ENCODE measurements at regions not wholly inside any gene's neighbourhood (a gene's known extent, or its start where the extent isn't known, plus 50 kb on each side); places are given as distances from the start of the nearest gene placed in this dataset.

DNA sequence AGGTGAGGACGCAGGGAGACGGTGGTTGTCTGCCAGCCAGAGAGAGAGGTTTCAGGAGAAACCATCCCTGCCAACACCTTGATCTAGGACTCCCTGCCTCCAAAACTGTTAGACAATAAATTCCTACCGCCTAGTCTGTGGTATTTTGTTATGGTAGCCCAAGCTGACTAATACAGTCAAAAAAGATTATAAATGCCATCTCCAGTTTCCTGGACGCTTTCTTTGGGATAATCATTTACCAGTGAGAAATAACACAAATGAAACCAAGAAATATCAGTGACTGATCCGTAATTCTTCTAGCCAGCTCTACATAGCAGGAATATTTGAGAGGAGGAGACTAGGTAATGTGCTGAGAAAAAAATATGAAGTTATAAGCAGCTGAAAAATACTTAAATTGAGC, 707.8 kb upstream of the LMCD1 start:
- Histone ChIP-seq H3K27ac (ENCODE audit: low read depth, low read length) (no peak overlapping the region), H3K9me3 (ENCODE audit: control insufficient read depth in 5 of 5, low read length in 5 of 5) (no peaks in the 10 kb centered on the region), H3K4me1 (ENCODE audit: control insufficient read depth in 5 of 5, insufficient read depth in 5 of 5, low read length in 5 of 5) (no peaks in the 10 kb centered on the region), H3K27me3 (ENCODE audit: control insufficient read depth in 5 of 5, insufficient read depth in 4 of 5, low read length in 5 of 5) (peaks cover 0 to 3% (median 0%) of the 10 kb centered on the region in 5 donors), H3K9ac (ENCODE audit: low read length in 5 of 5) (no peak overlapping the region), H3K36me3 (ENCODE audit: control insufficient read depth in 5 of 5, insufficient read depth in 5 of 5, low read length in 5 of 5) (no peaks in the 10 kb centered on the region), H3K4me3 (ENCODE audit: low read depth in 1 of 5, low read length in 5 of 5) (no peak overlapping the region)

DNA sequence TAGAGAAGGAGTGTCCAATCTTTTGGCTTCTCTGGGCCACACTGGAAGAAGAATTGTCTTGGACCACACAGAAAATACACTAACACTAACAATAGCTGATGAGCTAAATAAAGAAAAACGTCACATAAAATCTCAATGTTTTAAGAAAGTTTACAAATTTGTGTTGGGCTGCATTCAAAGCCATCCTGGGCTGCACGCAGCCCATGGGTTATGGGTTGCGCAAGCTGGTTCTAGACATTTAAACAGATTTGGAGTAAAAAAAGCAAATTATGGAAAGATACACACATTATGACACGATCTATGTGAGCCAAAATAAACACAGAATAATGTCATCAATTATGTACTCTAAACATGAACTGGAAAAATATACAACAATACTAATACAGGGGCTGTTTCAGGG, 703.3 kb upstream of the LMCD1 start:
- Histone ChIP-seq H3K36me3 (ENCODE audit: control insufficient read depth in 5 of 5, insufficient read depth in 5 of 5, low read length in 5 of 5) (no peaks in the 10 kb centered on the region), H3K9ac (ENCODE audit: low read length in 5 of 5) (no peak overlapping the region), H3K4me1 (ENCODE audit: control insufficient read depth in 5 of 5, insufficient read depth in 5 of 5, low read length in 5 of 5) (no peaks in the 10 kb centered on the region), H3K27ac (ENCODE audit: low read depth, low read length) (no peak overlapping the region), H3K9me3 (ENCODE audit: control insufficient read depth in 5 of 5, low read length in 5 of 5) (no peaks in the 10 kb centered on the region), H3K27me3 (ENCODE audit: control insufficient read depth in 5 of 5, insufficient read depth in 4 of 5, low read length in 5 of 5) (peaks cover 0 to 3% (median 0%) of the 10 kb centered on the region in 5 donors), H3K4me3 (ENCODE audit: low read depth in 1 of 5, low read length in 5 of 5) (no peak overlapping the region)

DNA sequence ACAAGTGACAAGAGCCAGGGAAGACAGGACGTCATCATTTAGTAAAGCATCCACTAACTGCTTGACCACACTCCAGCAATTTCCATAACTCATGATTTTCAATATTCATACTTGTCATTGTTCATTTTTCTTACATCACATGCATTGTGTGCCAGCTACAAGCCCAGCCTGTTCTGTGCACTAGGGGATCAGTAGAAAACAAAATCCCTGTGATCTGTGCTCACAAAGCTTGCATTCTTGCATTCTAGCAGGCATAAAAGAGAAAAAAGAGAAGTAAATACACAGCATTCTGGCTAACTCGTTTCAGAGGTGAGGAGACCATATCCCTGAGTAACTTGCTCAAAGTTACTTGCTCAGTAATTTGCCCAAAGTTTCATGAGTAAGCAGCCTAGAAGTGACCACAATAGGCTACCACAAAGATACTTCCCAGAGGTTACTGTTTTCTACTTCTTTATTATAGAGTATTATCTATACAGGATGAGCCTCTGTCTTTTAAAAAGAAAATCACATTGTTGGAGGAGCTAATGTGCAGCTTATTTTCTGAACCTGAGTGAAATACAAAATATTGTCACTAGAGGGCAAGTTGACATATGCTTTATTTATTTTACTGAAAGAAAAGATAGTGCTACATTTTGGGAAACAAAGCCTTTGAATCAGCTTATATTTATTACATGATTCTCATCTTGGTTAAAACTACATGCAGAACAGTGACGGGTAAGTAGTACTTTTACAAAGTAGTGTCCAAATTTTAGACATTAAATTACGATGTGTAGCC, 701.4 kb upstream of the LMCD1 start:
- H3K27ac ChIP-seq (ENCODE audit: low read depth, low read length), result no peak overlapping the region
- no peaks in the 10 kb centered on the region for H3K36me3 ChIP-seq (ENCODE audit: control insufficient read depth in 5 of 5, insufficient read depth in 5 of 5, low read length in 5 of 5)
- no peaks in the 10 kb centered on the region for H3K4me1 ChIP-seq (ENCODE audit: control insufficient read depth in 5 of 5, insufficient read depth in 5 of 5, low read length in 5 of 5)
- H3K4me3 ChIP-seq (ENCODE audit: low read depth in 1 of 5, low read length in 5 of 5), result no peak overlapping the region
- H3K9me3 ChIP-seq (ENCODE audit: control insufficient read depth in 5 of 5, low read length in 5 of 5), result no peaks in the 10 kb centered on the region
- H3K27me3 ChIP-seq (ENCODE audit: control insufficient read depth in 5 of 5, insufficient read depth in 4 of 5, low read length in 5 of 5), result peaks cover 0 to 3% (median 0%) of the 10 kb centered on the region in 5 donors
- H3K9ac ChIP-seq (ENCODE audit: low read length in 5 of 5), result no peak overlapping the region

DNA sequence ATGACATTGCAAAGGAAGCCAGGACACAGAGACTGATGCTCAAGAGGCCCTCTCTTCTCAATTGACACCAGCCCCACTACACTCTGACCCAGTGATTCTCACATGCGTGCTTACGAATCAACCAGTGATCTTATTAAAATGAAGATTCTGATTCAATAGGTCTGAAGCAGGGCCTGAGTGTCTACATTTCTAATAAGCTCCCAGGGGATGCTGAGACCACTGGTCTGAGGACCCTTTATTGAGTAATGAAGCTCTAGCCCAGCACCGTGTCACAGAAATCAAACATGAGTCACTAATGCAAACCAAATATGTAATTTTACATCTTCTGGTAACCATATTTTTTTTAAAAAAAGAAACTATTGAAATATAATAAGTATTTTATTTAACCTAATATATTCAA, 689.1 kb upstream of the LMCD1 start:
- Histone ChIP-seq H3K27ac (ENCODE audit: low read depth, low read length) (no peak overlapping the region), H3K27me3 (ENCODE audit: control insufficient read depth in 5 of 5, insufficient read depth in 4 of 5, low read length in 5 of 5) (no peaks in the 10 kb centered on the region), H3K4me1 (ENCODE audit: control insufficient read depth in 5 of 5, insufficient read depth in 5 of 5, low read length in 5 of 5) (no peaks in the 10 kb centered on the region), H3K9me3 (ENCODE audit: control insufficient read depth in 5 of 5, low read length in 5 of 5) (no peaks in the 10 kb centered on the region), H3K4me3 (ENCODE audit: low read depth in 1 of 5, low read length in 5 of 5) (no peak overlapping the region), H3K36me3 (ENCODE audit: control insufficient read depth in 5 of 5, insufficient read depth in 5 of 5, low read length in 5 of 5) (no peaks in the 10 kb centered on the region), H3K9ac (ENCODE audit: low read length in 5 of 5) (no peak overlapping the region)

DNA sequence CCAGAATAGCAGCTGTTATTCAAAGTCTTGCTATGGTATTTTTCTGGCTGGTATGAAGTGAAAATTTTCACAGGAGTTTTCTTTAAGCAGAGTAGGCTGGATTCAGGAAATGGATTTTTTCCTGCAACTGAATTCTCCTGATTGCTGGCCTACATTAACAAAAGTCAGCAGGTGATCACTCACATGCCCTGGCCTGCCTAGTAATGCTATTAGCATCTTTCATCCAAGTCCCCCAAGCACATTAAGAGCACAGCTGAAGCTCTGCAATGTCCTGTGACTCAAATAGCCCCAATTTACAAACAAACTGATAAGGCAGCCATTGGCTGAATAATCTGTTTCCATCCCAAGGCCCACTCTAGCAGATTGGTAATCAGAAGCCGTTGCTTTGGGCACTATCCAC, 688.3 kb upstream of the LMCD1 start:
- H3K27me3 ChIP-seq (ENCODE audit: control insufficient read depth in 5 of 5, insufficient read depth in 4 of 5, low read length in 5 of 5), result no peaks in the 10 kb centered on the region
- H3K9me3 ChIP-seq (ENCODE audit: control insufficient read depth in 5 of 5, low read length in 5 of 5), result no peaks in the 10 kb centered on the region
- H3K9ac ChIP-seq (ENCODE audit: low read length in 5 of 5), result no peak overlapping the region

DNA sequence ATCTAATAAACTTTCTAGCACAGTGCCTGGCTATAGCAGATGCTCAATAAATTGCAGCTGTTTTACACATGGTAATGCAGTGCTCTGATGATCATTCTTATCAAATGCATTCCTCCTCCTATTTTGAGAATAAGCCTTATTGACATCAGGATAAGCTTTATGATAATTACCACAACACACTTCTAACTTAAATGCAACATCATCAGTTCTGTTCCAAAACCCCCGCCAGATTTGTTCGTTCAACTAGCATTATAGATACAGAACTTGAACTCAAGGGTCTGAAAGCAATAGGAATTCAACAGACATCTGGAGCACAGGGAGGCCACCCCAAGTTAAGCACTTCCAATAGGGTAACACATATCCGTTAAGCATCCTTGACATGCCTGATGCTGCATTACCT, 684.4 kb upstream of the LMCD1 start:
- H3K36me3 ChIP-seq (ENCODE audit: control insufficient read depth in 5 of 5, insufficient read depth in 5 of 5, low read length in 5 of 5), result no peaks in the 10 kb centered on the region
- no peak overlapping the region for H3K27ac ChIP-seq (ENCODE audit: low read depth, low read length)
- H3K4me3 ChIP-seq (ENCODE audit: low read depth in 1 of 5, low read length in 5 of 5), result no peak overlapping the region
- H3K9me3 ChIP-seq (ENCODE audit: control insufficient read depth in 5 of 5, low read length in 5 of 5), result peaks cover 0 to 6% (median 2%) of the 10 kb centered on the region in 5 donors
- H3K9ac ChIP-seq (ENCODE audit: low read length in 5 of 5), result no peak overlapping the region
- no peaks in the 10 kb centered on the region for H3K27me3 ChIP-seq (ENCODE audit: control insufficient read depth in 5 of 5, insufficient read depth in 4 of 5, low read length in 5 of 5)
- H3K4me1 ChIP-seq (ENCODE audit: control insufficient read depth in 5 of 5, insufficient read depth in 5 of 5, low read length in 5 of 5), result no peaks in the 10 kb centered on the region

More for the DNA sequence above, 688.3 kb upstream of the LMCD1 start:
- no peaks in the 10 kb centered on the region for H3K36me3 ChIP-seq (ENCODE audit: control insufficient read depth in 5 of 5, insufficient read depth in 5 of 5, low read length in 5 of 5)
- H3K4me1 ChIP-seq (ENCODE audit: control insufficient read depth in 5 of 5, insufficient read depth in 5 of 5, low read length in 5 of 5), result no peaks in the 10 kb centered on the region
- no peak overlapping the region for H3K27ac ChIP-seq (ENCODE audit: low read depth, low read length)
- H3K4me3 ChIP-seq (ENCODE audit: low read depth in 1 of 5, low read length in 5 of 5), result no peak overlapping the region

DNA sequence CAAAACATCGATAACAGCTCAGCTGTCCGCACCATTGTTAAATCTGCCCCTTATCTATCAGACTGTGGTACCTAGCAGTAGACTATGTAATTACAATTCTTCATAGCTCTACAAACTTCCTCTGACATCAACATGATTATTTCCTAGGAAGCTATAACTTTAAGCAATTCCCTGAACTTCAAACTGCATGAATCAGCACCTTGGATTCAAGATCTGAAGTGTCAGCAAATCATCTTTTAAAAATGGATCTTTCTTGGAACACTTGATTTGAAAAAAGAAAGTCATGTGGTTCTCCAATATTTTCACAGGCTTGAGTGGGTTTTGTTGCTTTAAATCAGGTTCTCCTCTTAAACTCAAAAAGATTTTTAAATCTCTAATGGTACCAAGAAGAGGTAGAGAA, 680.7 kb upstream of the LMCD1 start:
- no peak overlapping the region for H3K9ac ChIP-seq (ENCODE audit: low read length in 5 of 5)
- H3K36me3 ChIP-seq (ENCODE audit: control insufficient read depth in 5 of 5, insufficient read depth in 5 of 5, low read length in 5 of 5), result no peaks in the 10 kb centered on the region
- H3K27ac ChIP-seq (ENCODE audit: low read depth, low read length), result no peak overlapping the region
- peaks cover 10 to 25% (median 17%) of the 10 kb centered on the region in 5 donors for H3K9me3 ChIP-seq (ENCODE audit: control insufficient read depth in 5 of 5, low read length in 5 of 5)
- H3K4me3 ChIP-seq (ENCODE audit: low read depth in 1 of 5, low read length in 5 of 5), result no peak overlapping the region
- H3K27me3 ChIP-seq (ENCODE audit: control insufficient read depth in 5 of 5, insufficient read depth in 4 of 5, low read length in 5 of 5), result no peaks in the 10 kb centered on the region
- H3K4me1 ChIP-seq (ENCODE audit: control insufficient read depth in 5 of 5, insufficient read depth in 5 of 5, low read length in 5 of 5), result no peaks in the 10 kb centered on the region

DNA sequence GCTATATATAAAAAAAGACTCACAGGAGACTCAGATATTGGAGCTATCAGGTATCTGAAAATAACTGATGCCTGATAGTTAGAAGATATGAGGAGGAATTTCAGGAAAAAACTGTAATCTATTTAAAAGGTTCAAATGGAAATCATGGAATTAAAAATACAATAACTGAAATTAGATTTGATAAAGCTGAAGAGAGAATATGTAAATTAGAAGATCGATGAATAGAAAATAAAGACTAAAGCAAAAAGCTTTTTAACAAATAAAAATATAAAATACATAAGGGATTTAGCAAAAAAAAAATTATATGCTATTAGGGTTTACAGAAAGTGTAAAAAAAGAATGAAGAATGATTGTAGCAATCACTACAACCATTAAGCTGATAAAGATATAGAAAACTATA, 679.8 kb upstream of the LMCD1 start:
- Histone ChIP-seq H3K4me3 (ENCODE audit: low read depth in 1 of 5, low read length in 5 of 5) (no peak overlapping the region), H3K4me1 (ENCODE audit: control insufficient read depth in 5 of 5, insufficient read depth in 5 of 5, low read length in 5 of 5) (no peaks in the 10 kb centered on the region), H3K27ac (ENCODE audit: low read depth, low read length) (no peak overlapping the region), H3K36me3 (ENCODE audit: control insufficient read depth in 5 of 5, insufficient read depth in 5 of 5, low read length in 5 of 5) (no peaks in the 10 kb centered on the region), H3K9me3 (ENCODE audit: control insufficient read depth in 5 of 5, low read length in 5 of 5) (peaks cover 10 to 25% (median 17%) of the 10 kb centered on the region in 5 donors), H3K9ac (ENCODE audit: low read length in 5 of 5) (no peak overlapping the region), H3K27me3 (ENCODE audit: control insufficient read depth in 5 of 5, insufficient read depth in 4 of 5, low read length in 5 of 5) (no peaks in the 10 kb centered on the region)

DNA sequence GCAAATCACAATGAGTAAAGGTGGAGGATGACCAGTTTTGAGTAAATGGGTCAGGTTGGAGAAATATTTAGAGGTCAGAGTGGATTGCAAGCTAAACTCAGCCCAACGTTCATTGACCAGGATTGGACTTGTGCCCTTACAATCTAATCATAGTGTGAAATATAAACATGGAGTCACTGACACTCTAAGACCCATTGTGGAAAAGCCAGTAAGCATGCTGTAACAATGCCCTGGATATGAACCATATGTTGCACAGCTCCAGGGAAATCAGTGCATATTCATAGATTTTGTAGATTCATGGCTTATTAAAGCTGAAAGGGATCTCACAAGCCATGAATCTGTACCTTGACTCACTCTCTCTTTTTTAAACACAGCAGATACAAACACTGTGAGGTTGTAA, 660.2 kb upstream of the LMCD1 start:
- Histone ChIP-seq H3K27me3 (ENCODE audit: control insufficient read depth in 5 of 5, insufficient read depth in 4 of 5, low read length in 5 of 5) (no peaks in the 10 kb centered on the region), H3K9ac (ENCODE audit: low read length in 5 of 5) (no peak overlapping the region), H3K36me3 (ENCODE audit: control insufficient read depth in 5 of 5, insufficient read depth in 5 of 5, low read length in 5 of 5) (no peaks in the 10 kb centered on the region), H3K9me3 (ENCODE audit: control insufficient read depth in 5 of 5, low read length in 5 of 5) (no peaks in the 10 kb centered on the region), H3K4me3 (ENCODE audit: low read depth in 1 of 5, low read length in 5 of 5) (no peak overlapping the region), H3K4me1 (ENCODE audit: control insufficient read depth in 5 of 5, insufficient read depth in 5 of 5, low read length in 5 of 5) (no peaks in the 10 kb centered on the region), H3K27ac (ENCODE audit: low read depth, low read length) (no peak overlapping the region)

DNA sequence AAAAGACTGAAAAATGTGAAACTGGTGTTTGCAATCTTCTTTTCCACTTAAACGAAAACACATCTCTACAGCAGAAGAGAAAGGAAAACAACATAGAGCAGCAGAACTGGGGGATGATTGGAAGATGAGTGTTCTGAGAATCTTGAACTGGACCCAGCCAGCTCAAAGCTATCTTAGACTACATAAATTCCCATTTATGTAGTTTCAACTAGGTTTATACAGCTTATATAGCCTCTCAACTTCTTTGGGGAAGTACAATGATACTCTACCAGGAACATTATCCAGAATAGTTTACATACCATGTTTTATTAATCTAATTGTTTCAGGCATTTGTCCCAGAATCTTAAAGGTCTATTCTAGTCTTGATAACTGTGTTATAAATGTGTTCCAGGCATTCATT, 658.2 kb upstream of the LMCD1 start:
- Histone ChIP-seq H3K9ac (ENCODE audit: low read length in 5 of 5) (no peak overlapping the region), H3K27ac (ENCODE audit: low read depth, low read length) (no peak overlapping the region), H3K9me3 (ENCODE audit: control insufficient read depth in 5 of 5, low read length in 5 of 5) (no peaks in the 10 kb centered on the region), H3K4me3 (ENCODE audit: low read depth in 1 of 5, low read length in 5 of 5) (no peak overlapping the region), H3K36me3 (ENCODE audit: control insufficient read depth in 5 of 5, insufficient read depth in 5 of 5, low read length in 5 of 5) (no peaks in the 10 kb centered on the region), H3K4me1 (ENCODE audit: control insufficient read depth in 5 of 5, insufficient read depth in 5 of 5, low read length in 5 of 5) (no peaks in the 10 kb centered on the region), H3K27me3 (ENCODE audit: control insufficient read depth in 5 of 5, insufficient read depth in 4 of 5, low read length in 5 of 5) (no peaks in the 10 kb centered on the region)

Data from subcutaneous abdominal adipose tissue (tissue), 5 donors.